Left ventricle myocardium inferior (tissue), 1 donor: ENCODE measurements at regions not wholly inside any gene's neighbourhood (a gene's known extent, or its start where the extent isn't known, plus 50 kb on each side); places are given as distances from the start of the nearest gene placed in this dataset.
"Not testable (repeated sequence)": the region's sequence is repeated elsewhere in the genome, so short reads cannot be mapped to it uniquely, and the experiment has no call there.

ENCODE experiments used
- DNase-seq: peaks from one replicate; pipeline ENCODE4 v3.0.0-alpha.2; 2020
- H3K27ac ChIP-seq: fragments of 200-600 bp; replicated peaks from 2 replicates; pipeline ENCODE4 v1.8.0; 2021
- H3K27me3 ChIP-seq: fragments of 200-600 bp; 2 replicates; pipeline ENCODE4 v1.8.0; 2021; ENCODE audit warnings: low read depth
- H3K36me3 ChIP-seq: fragments of 200-600 bp; 2 replicates; pipeline ENCODE4 v1.8.0; 2021
- H3K4me1 ChIP-seq: fragments of 200-600 bp; 2 replicates; pipeline ENCODE4 v1.8.0; 2021
- H3K4me3 ChIP-seq: fragments of 200-600 bp; 2 replicates; pipeline ENCODE4 v1.8.0; 2021; ENCODE audit warnings: mild to moderate bottlenecking, moderate library complexity
- H3K9me3 ChIP-seq: fragments of 200-600 bp; replicated peaks from 2 replicates; pipeline ENCODE4 v1.8.0; 2021
- intact Hi-C: fragments of 100-400 bp; cut with micrococcal nuclease; formaldehyde crosslinking; loops from one replicate; pipeline ENCODE4 v1.11.0; 2022
- TF ChIP-seq, protein P1 (sequence below): fragments of 200-600 bp; IDR thresholded peaks from 2 replicates; pipeline ENCODE4 v1.8.0; 2021; ENCODE audit warnings: antibody characterized with exemption, mild to moderate bottlenecking, borderline replicate concordance
- donor health status: DM: no; HTN: yes; CAD: no; lungs with severe emphysema.

DNA sequence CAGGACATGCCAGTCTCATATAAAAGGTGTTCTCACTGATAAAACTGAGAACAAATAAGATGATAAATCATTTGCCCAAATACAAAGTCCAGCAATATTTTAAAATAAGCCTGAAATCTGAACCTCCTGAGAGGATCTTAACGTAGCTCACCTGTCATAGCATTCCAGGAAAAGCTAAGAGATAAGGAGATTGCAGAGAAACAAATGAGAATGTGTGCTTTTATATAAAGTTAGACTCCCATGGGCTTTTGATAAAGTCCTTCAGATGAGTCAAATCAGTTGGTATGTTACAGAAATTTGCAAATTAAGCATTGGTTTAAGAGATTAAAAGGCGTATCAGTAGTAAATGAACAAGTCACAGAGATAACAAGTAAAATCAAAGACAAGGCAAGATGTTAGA is 452.9 kb upstream of the CHAC2 start:
- no peaks in the 10 kb centered on the region for H3K4me1 ChIP-seq

DNA sequence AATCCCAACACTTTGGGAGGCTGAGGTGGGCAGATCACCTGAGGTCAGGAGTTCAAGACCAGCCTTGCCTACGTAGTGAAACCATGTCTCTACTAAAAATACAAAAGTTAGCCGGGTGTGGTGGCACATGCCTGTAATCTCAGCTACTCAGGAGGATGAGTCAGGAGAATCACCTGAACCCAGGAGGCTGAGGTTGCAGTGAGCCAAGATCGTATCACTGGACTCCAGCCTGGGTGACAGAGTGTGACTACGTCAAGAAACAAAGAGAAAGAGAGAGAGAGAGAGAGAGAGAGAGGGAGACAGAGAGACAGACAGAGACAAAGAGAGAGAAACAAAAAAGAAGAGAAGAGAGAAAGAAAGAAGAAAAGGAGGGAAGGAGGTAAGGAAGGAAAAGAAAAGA is 454.0 kb upstream of the CHAC2 start:
- H3K4me3 ChIP-seq, H3K9me3 ChIP-seq, H3K27ac ChIP-seq, H3K4me1 ChIP-seq, H3K27me3 ChIP-seq, intact Hi-C loops, DNase-seq, H3K36me3 ChIP-seq: not testable (repeated sequence)

More for the DNA sequence above, 452.9 kb upstream of the CHAC2 start:
- H3K9me3 ChIP-seq = no peaks in the 10 kb centered on the region
- no peak overlapping the region for H3K4me3 ChIP-seq
- intact Hi-C loops = no loop called here
- TF ChIP-seq, protein P1, sequence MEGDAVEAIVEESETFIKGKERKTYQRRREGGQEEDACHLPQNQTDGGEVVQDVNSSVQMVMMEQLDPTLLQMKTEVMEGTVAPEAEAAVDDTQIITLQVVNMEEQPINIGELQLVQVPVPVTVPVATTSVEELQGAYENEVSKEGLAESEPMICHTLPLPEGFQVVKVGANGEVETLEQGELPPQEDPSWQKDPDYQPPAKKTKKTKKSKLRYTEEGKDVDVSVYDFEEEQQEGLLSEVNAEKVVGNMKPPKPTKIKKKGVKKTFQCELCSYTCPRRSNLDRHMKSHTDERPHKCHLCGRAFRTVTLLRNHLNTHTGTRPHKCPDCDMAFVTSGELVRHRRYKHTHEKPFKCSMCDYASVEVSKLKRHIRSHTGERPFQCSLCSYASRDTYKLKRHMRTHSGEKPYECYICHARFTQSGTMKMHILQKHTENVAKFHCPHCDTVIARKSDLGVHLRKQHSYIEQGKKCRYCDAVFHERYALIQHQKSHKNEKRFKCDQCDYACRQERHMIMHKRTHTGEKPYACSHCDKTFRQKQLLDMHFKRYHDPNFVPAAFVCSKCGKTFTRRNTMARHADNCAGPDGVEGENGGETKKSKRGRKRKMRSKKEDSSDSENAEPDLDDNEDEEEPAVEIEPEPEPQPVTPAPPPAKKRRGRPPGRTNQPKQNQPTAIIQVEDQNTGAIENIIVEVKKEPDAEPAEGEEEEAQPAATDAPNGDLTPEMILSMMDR = no peak
- H3K27ac ChIP-seq = no peak overlapping the region
- no peaks in the 10 kb centered on the region for H3K27me3 ChIP-seq
- DNase-seq = no peak
- no peaks in the 10 kb centered on the region for H3K36me3 ChIP-seq

DNA sequence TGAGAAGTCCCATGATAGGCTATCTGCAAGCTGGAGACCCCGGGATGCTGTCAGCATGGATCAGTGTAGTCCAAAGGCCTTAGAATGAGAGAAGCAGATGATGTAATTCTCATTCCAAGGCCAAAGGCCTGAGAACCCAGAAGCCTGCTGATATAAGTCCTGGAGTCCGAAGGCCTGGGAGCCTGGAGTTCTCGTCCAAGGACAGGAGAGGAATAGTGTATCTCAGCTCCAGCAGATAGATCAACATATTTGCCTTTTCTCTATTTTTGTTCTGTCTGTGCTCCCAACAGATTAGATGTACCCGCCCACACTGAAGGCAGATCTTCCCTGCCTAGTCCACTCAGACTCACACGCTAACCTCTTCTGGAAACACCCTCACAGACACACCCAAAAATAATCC is 454.9 kb upstream of the CHAC2 start:
- TF ChIP-seq, protein P1 = no peak
- DNase-seq = no peak
- peak overlapping the region; percentile 20 for H3K27ac ChIP-seq

DNA sequence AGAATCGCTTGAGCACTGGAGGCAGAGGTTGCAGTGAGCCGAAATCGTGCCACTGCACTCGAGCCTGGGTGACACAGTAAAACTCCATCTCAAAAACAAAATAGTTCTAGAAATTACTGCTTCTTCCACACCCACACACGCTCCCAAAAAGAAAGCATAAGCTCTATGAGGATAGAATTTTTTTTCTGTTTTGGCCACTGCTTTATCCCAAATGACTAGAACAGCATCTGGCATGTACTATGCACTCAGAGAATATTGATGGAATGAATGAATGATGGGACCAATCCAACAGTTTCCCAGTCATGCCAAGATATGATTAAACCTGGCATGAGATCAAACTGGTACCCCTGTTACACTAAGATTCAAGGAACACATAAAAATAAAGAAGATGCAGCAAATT is 455.4 kb upstream of the CHAC2 start:
- Histone ChIP-seq H3K4me3 (no peak overlapping the region), H3K9me3 (peaks cover 2% of the 10 kb centered on the region), H3K27ac (peak overlapping the region; percentile 20), H3K27me3 (no peaks in the 10 kb centered on the region), H3K36me3 (no peaks in the 10 kb centered on the region), H3K4me1 (no peaks in the 10 kb centered on the region)
- no peak for DNase-seq
- intact Hi-C loops = no loop called here
- TF ChIP-seq, protein P1 = no peak

More for the DNA sequence above, 454.9 kb upstream of the CHAC2 start:
- no peak overlapping the region for H3K4me3 ChIP-seq
- H3K27me3 ChIP-seq = no peaks in the 10 kb centered on the region
- H3K4me1 ChIP-seq = no peaks in the 10 kb centered on the region
- peaks cover 2% of the 10 kb centered on the region for H3K9me3 ChIP-seq
- intact Hi-C loops = no loop called here
- no peaks in the 10 kb centered on the region for H3K36me3 ChIP-seq

DNA sequence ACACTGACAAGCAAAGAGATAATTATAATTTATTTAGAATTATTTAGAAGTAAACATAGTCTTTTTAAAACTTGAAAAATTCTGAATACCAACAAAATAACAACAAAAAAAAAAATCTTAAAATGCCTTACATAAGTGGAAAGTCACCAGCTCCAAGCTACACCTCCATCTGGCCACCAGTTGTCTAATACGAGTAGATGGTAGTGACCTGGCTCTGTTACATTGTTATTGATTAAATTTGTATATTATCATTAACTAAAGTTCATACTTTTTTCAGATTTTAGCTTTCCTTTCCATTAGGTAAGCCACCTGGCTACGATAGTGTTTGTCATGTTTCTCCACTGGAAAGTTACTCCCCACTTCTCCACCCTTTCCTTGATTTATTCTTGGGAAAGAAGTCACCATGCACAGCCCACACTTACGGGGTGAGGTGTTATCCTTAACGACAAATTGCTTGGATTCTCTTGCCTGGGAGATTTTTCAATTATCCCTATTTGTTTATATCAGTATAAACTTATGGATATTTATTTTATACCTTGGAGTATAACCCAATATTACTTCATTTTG is 464.5 kb upstream of the CHAC2 start:
- DNase-seq = no peak
- no peaks in the 10 kb centered on the region for H3K9me3 ChIP-seq
- H3K4me1 ChIP-seq = no peaks in the 10 kb centered on the region
- no peaks in the 10 kb centered on the region for H3K27me3 ChIP-seq
- H3K4me3 ChIP-seq = no peak overlapping the region
- no peaks in the 10 kb centered on the region for H3K36me3 ChIP-seq
- intact Hi-C loops = no loop called here
- TF ChIP-seq, protein P1 = no peak
- H3K27ac ChIP-seq = no peak overlapping the region

DNA sequence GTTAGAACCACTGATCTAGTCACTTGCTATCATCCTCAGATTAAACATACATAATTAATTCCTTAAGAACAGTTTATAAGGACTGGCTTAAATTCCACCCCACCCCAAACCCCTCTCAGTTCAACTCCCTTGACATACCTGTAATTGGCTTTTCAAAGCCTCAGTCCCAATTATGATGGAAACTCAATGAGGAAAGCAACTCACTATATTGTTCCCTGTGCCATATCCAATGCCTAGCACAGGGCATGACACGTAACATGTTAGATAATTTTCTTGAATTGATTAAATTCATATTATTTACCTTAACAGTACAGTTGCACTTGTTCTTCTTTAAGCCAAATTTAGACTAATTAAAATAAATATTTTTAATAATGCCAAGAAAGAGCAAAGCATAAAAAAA is 465.1 kb upstream of the CHAC2 start:
- Histone ChIP-seq H3K9me3 (no peaks in the 10 kb centered on the region), H3K4me3 (no peak overlapping the region), H3K27ac (no peak overlapping the region), H3K36me3 (no peaks in the 10 kb centered on the region), H3K4me1 (no peaks in the 10 kb centered on the region), H3K27me3 (no peaks in the 10 kb centered on the region)
- TF ChIP-seq, protein P1 = no peak
- no peak for DNase-seq
- intact Hi-C loops = no loop called here
